Forelimb muscle (tissue), 1 donor: ENCODE measurements at regions not wholly inside any gene's neighbourhood (a gene's known extent, or its start where the extent isn't known, plus 50 kb on each side); places are given as distances from the start of the nearest gene placed in this dataset.

Source experiments
- DNase-seq: peaks from one replicate; pipeline ENCODE4 v3.0.0-alpha.2; 2013; ENCODE audit warnings: low read depth

GRCh38 chr2:38203446-38203810 is 127.5 kb upstream of the CYP1B1 start:
- no peak for DNase-seq

GRCh38 chr2:38202713-38203445 is 126.9 kb upstream of the CYP1B1 start:
- no peak for DNase-seq

GRCh38 chr2:38201784-38202183 is 125.8 kb upstream of the CYP1B1 start:
- DNase-seq: no peak

GRCh38 chr2:38200598-38200997 is 124.6 kb upstream of the CYP1B1 start:
- no peak for DNase-seq

GRCh38 chr2:38199127-38199526 is 123.2 kb upstream of the CYP1B1 start:
- no peak for DNase-seq

GRCh38 chr2:38194751-38195150 is 118.8 kb upstream of the CYP1B1 start:
- no peak for DNase-seq

GRCh38 chr2:38192976-38193375 is 117.0 kb upstream of the CYP1B1 start:
- no peak for DNase-seq

- DNase-seq: no peak
These were observed 116.1 kb upstream of the CYP1B1 start for GRCh38 chr2:38192046-38192445.

- DNase-seq: no peak
These were observed 115.6 kb upstream of the CYP1B1 start for GRCh38 chr2:38191516-38191915.

GRCh38 chr2:38190542-38191218 is 114.7 kb upstream of the CYP1B1 start:
- DNase-seq: no peak

- DNase-seq: peak; percentile 51
These were observed 111.6 kb upstream of the CYP1B1 start for GRCh38 chr2:38187541-38188011.

- DNase-seq: no peak
These were observed 109.1 kb upstream of the CYP1B1 start for GRCh38 chr2:38185012-38185491.

GRCh38 chr2:38182492-38183003 is 106.6 kb upstream of the CYP1B1 start:
- DNase-seq: no peak

GRCh38 chr2:38181806-38182491 is 106.0 kb upstream of the CYP1B1 start:
- no peak for DNase-seq

- no peak for DNase-seq
These were observed 104.8 kb upstream of the CYP1B1 start for GRCh38 chr2:38180754-38181153.

- no peak for DNase-seq
These were observed 102.8 kb upstream of the CYP1B1 start for GRCh38 chr2:38178556-38179419.

- DNase-seq: no peak
These were observed 102.2 kb upstream of the CYP1B1 start for GRCh38 chr2:38178119-38178518.

GRCh38 chr2:38176619-38177021 is 100.7 kb upstream of the CYP1B1 start:
- no peak for DNase-seq

- no peak for DNase-seq
These were observed 98.9 kb upstream of the CYP1B1 start for GRCh38 chr2:38174646-38175423.

GRCh38 chr2:38174131-38174530 is 98.2 kb upstream of the CYP1B1 start:
- DNase-seq: no peak

- no peak for DNase-seq
These were observed 97.7 kb upstream of the CYP1B1 start for GRCh38 chr2:38173683-38174082.
